IPS-18a (cell line): ENCODE measurements at regions not wholly inside any gene's neighbourhood (a gene's known extent, or its start where the extent isn't known, plus 50 kb on each side); places are given as distances from the start of the nearest gene placed in this dataset.
"Not testable (repeated sequence)": the region's sequence is repeated elsewhere in the genome, so short reads cannot be mapped to it uniquely, and the experiment has no call there.

ENCODE experiments used
- H3K27ac ChIP-seq: one replicate; pipeline ENCODE4 v1.5.1; 2013; ENCODE audit warnings: low read length
- H3K27me3 ChIP-seq: one replicate; pipeline ENCODE4 v1.6.1; 2013; ENCODE audit warnings: mild to moderate bottlenecking, low read length; ENCODE audit not compliant: control insufficient read depth, insufficient read depth
- H3K36me3 ChIP-seq: one replicate; pipeline ENCODE4 v1.6.1; 2013; ENCODE audit warnings: low read depth, low read length; ENCODE audit not compliant: control insufficient read depth
- H3K4me1 ChIP-seq: one replicate; pipeline ENCODE4 v1.6.1; 2013; ENCODE audit warnings: low read depth, low read length; ENCODE audit not compliant: control insufficient read depth
- H3K4me3 ChIP-seq: one replicate; pipeline ENCODE4 v1.5.1; 2013; ENCODE audit warnings: low read length
- H3K9ac ChIP-seq: one replicate; pipeline ENCODE4 v1.6.1; 2013; ENCODE audit warnings: mild to moderate bottlenecking, low read length, moderate library complexity
- H3K9me3 ChIP-seq: one replicate; pipeline ENCODE4 v1.6.1; 2013; ENCODE audit warnings: low read depth, low read length; ENCODE audit not compliant: control insufficient read depth

- H3K9me3 ChIP-seq, H3K36me3 ChIP-seq, H3K27ac ChIP-seq, H3K27me3 ChIP-seq, H3K4me1 ChIP-seq, H3K4me3 ChIP-seq, H3K9ac ChIP-seq: not testable (repeated sequence)
These were observed 259.1 kb upstream of the PLGLB1 start for GRCh38 chr2:87280596-87281355.

GRCh38 chr2:87283735-87284470 lies 262.3 kb upstream of the PLGLB1 start:
- not testable (repeated sequence) for H3K27me3 ChIP-seq, H3K9ac ChIP-seq, H3K4me3 ChIP-seq, H3K4me1 ChIP-seq, H3K36me3 ChIP-seq, H3K27ac ChIP-seq, H3K9me3 ChIP-seq

- not testable (repeated sequence) for H3K9me3 ChIP-seq, H3K36me3 ChIP-seq
These were observed 262.8 kb upstream of the PLGLB1 start for GRCh38 chr2:87284471-87284772.

GRCh38 chr2:87285139-87285538 lies 263.5 kb upstream of the PLGLB1 start:
- not testable (repeated sequence) for H3K9ac ChIP-seq, H3K36me3 ChIP-seq, H3K27ac ChIP-seq, H3K27me3 ChIP-seq, H3K4me3 ChIP-seq, H3K9me3 ChIP-seq, H3K4me1 ChIP-seq

More at GRCh38 chr2:87284471-87284772, 262.8 kb upstream of the PLGLB1 start:
- H3K4me1 ChIP-seq, H3K27ac ChIP-seq, H3K27me3 ChIP-seq, H3K9ac ChIP-seq, H3K4me3 ChIP-seq: not testable (repeated sequence)

GRCh38 chr2:87290566-87291307 lies 269.1 kb upstream of the PLGLB1 start:
- H3K9me3 ChIP-seq, H3K4me3 ChIP-seq, H3K9ac ChIP-seq, H3K27me3 ChIP-seq, H3K4me1 ChIP-seq, H3K36me3 ChIP-seq, H3K27ac ChIP-seq: not testable (repeated sequence)

- not testable (repeated sequence) for H3K4me1 ChIP-seq, H3K4me3 ChIP-seq, H3K27me3 ChIP-seq, H3K9ac ChIP-seq, H3K27ac ChIP-seq, H3K36me3 ChIP-seq, H3K9me3 ChIP-seq
These were observed 270.0 kb upstream of the PLGLB1 start for GRCh38 chr2:87291400-87292200.

- H3K27me3 ChIP-seq, H3K4me1 ChIP-seq, H3K36me3 ChIP-seq, H3K9ac ChIP-seq, H3K4me3 ChIP-seq, H3K27ac ChIP-seq, H3K9me3 ChIP-seq: not testable (repeated sequence)
These were observed 272.4 kb upstream of the PLGLB1 start for GRCh38 chr2:87293931-87294594.

- not testable (repeated sequence) for H3K36me3 ChIP-seq, H3K27ac ChIP-seq, H3K4me3 ChIP-seq, H3K9ac ChIP-seq, H3K4me1 ChIP-seq, H3K9me3 ChIP-seq, H3K27me3 ChIP-seq
These were observed 273.5 kb upstream of the PLGLB1 start for GRCh38 chr2:87295135-87295534.

GRCh38 chr2:87301349-87301748 lies 279.7 kb upstream of the PLGLB1 start:
- not testable (repeated sequence) for H3K4me1 ChIP-seq, H3K27ac ChIP-seq, H3K27me3 ChIP-seq, H3K36me3 ChIP-seq, H3K9ac ChIP-seq, H3K4me3 ChIP-seq, H3K9me3 ChIP-seq

- H3K9ac ChIP-seq, H3K4me1 ChIP-seq, H3K27me3 ChIP-seq, H3K4me3 ChIP-seq, H3K36me3 ChIP-seq, H3K27ac ChIP-seq, H3K9me3 ChIP-seq: not testable (repeated sequence)
These were observed 280.2 kb upstream of the PLGLB1 start for GRCh38 chr2:87301871-87302270.

GRCh38 chr2:87308621-87309020 lies 287.0 kb upstream of the PLGLB1 start:
- H3K9me3 ChIP-seq, H3K36me3 ChIP-seq, H3K27me3 ChIP-seq, H3K4me3 ChIP-seq, H3K9ac ChIP-seq, H3K4me1 ChIP-seq, H3K27ac ChIP-seq: not testable (repeated sequence)
